Fibroblast of lung (primary cell): ENCODE measurements at regions not wholly inside any gene's neighbourhood (a gene's known extent, or its start where the extent isn't known, plus 50 kb on each side); places are given as distances from the start of the nearest gene placed in this dataset.

ENCODE experiments used
- DNase-seq, 2 donors: peaks; one replicate each; pipeline versions ENCODE4 v3.0.0 to v3.0.0-alpha.2; 2010; ENCODE audit warnings: low read depth in 2 of 2
- H2AFZ ChIP-seq: 2 replicates; pipeline ENCODE4 v1.5.1; 2012; ENCODE audit warnings: low read length, control low read depth, inconsistent platforms
- H3K27ac ChIP-seq: 2 replicates; pipeline ENCODE4 v1.5.1; 2011; ENCODE audit warnings: low read length, control low read depth; ENCODE audit not compliant: insufficient read depth
- H3K27me3 ChIP-seq: 2 replicates; pipeline ENCODE4 v1.5.1; 2011; ENCODE audit warnings: mild to moderate bottlenecking, low read length; ENCODE audit not compliant: control insufficient read depth, insufficient read depth
- H3K36me3 ChIP-seq: 2 replicates; pipeline ENCODE4 v1.5.1; 2011; ENCODE audit warnings: low read length; ENCODE audit not compliant: control insufficient read depth, insufficient read depth
- H3K4me1 ChIP-seq: 2 replicates; pipeline ENCODE4 v1.5.1; 2011; ENCODE audit warnings: low read length; ENCODE audit not compliant: control insufficient read depth, insufficient read depth; ENCODE audit errors: extremely low read depth
- H3K4me2 ChIP-seq: 2 replicates; pipeline ENCODE4 v1.5.1; 2011; ENCODE audit warnings: low read length, control low read depth; ENCODE audit not compliant: insufficient read depth; ENCODE audit errors: extremely low read depth
- H3K4me3 ChIP-seq, 4 experiments: fragments of 200-600 bp in 1 of 4; sonication (generic) in 1 of 4; replicated peaks in 1 of 4; 2 replicates each; pipeline ENCODE4 v1.5.1; 2011 to 2016; ENCODE audit warnings: low read length in 4 of 4, low read depth in 3 of 4, mild to moderate bottlenecking in 3 of 4, control low read depth in 2 of 4, inconsistent platforms in 1 of 4, mixed read lengths in 1 of 4; ENCODE audit not compliant: insufficient read depth in 1 of 4; ENCODE audit errors: control extremely low read depth in 1 of 4
- H3K79me2 ChIP-seq: 2 replicates; pipeline ENCODE4 v1.5.1; 2012; ENCODE audit warnings: mild to moderate bottlenecking, low read length, inconsistent platforms; ENCODE audit not compliant: control insufficient read depth, insufficient read depth
- H3K9ac ChIP-seq: 2 replicates; pipeline ENCODE4 v1.5.1; 2011; ENCODE audit warnings: mild to moderate bottlenecking, low read length, control low read depth; ENCODE audit not compliant: insufficient read depth
- H3K9me3 ChIP-seq: 2 replicates; pipeline ENCODE4 v1.5.1; 2012; ENCODE audit warnings: low read depth, low read length; ENCODE audit not compliant: control insufficient read depth, insufficient read depth
- H4K20me1 ChIP-seq: 2 replicates; pipeline ENCODE4 v1.5.1; 2011; ENCODE audit warnings: low read length; ENCODE audit not compliant: control insufficient read depth, insufficient read depth; ENCODE audit errors: extremely low read depth
- CTCF ChIP-seq, 2 donors: IDR thresholded peaks in 1 of 2; conservative IDR thresholded peaks in 1 of 2; 1 replicate in 1 of 2; 2 replicates in 1 of 2; pipeline ENCODE4 v1.5.1; 2011 to 2012; ENCODE audit warnings: low read length in 2 of 2, control low read depth in 1 of 2, inconsistent platforms in 1 of 2, low read depth in 1 of 2, mild to moderate bottlenecking in 1 of 2
- EZH2 ChIP-seq: IDR thresholded peaks from 2 replicates; pipeline ENCODE4 v1.5.1; 2012; ENCODE audit warnings: low read length, control low read depth, mild to moderate bottlenecking; ENCODE audit errors: missing control alignments

DNA sequence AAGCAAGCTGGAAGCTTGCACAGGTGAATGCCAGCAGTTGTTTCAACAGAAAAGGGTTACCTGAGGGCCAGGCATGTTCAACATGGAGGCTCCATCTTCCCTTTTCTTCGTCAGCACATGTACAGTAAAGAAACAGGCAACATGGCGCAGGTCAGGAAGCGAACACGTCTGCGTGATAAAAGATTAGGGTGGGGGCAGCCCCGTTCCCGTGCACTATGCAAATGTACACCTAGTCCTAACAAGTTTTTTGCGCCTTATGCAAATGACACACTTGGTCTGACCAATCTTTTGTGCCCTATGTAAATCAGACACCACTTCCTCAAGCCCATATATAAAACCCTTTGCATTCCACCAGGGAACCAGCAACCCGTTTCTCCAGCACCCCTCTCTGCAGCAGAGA is 452.1 kb upstream of the PTPRD start:
- no peaks in the 10 kb centered on the region for H3K79me2 ChIP-seq
- no peak for DNase-seq
- no peak overlapping the region for H3K9ac ChIP-seq
- H3K27me3 ChIP-seq = no peaks in the 10 kb centered on the region
- no peaks in the 10 kb centered on the region for H3K9me3 ChIP-seq
- no peak overlapping the region for H3K27ac ChIP-seq
- no peak overlapping the region for H3K4me3 ChIP-seq
- no peaks in the 10 kb centered on the region for H4K20me1 ChIP-seq
- no peak overlapping the region for H3K4me2 ChIP-seq
- H3K4me1 ChIP-seq = no peaks in the 10 kb centered on the region
- H2AFZ ChIP-seq = no peak overlapping the region
- H3K36me3 ChIP-seq = no peaks in the 10 kb centered on the region
- no peak for TF ChIP-seq EZH2
- TF ChIP-seq CTCF (conservative IDR thresholded peaks at IDR 0.05 in 1 of 2, IDR thresholded peaks at IDR 0.05 in 1 of 2; ENCODE audit: low read depth in 1 of 2, low read length in 2 of 2) = no peak

DNA sequence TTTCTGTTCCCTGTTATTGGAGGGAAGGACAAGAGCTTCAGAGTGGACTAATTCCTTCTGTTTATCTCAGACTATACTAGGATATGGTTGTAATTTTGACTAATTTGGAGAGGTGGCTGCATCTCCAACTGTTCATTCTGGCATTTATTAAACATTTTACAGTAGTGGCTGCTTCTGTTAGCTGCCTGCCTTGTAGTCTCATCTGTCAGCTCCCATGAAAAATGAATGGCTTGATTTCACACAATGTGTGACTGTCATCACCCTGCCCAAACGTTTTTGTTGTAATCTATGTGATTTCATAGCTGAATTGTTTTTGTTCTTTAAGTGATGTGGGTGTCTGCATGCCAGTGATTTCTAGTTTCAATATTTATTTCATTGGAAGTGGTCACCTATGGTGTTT is 459.4 kb upstream of the PTPRD start:
- Histone ChIP-seq H3K27ac (no peak overlapping the region), H3K4me2 (no peak overlapping the region), H3K79me2 (no peaks in the 10 kb centered on the region), H3K9me3 (no peaks in the 10 kb centered on the region), H3K4me1 (no peaks in the 10 kb centered on the region), H3K27me3 (no peaks in the 10 kb centered on the region), H4K20me1 (no peaks in the 10 kb centered on the region), H3K4me3 (no peak overlapping the region), H3K36me3 (no peaks in the 10 kb centered on the region), H3K9ac (no peak overlapping the region), H2AFZ (no peak overlapping the region)
- DNase-seq = no peak
- TF ChIP-seq EZH2 (no peak), CTCF (conservative IDR thresholded peaks at IDR 0.05 in 1 of 2, IDR thresholded peaks at IDR 0.05 in 1 of 2; ENCODE audit: low read depth in 1 of 2, low read length in 2 of 2) (no peak)

GRCh38 chr9:11086561-11086960 is 473.8 kb upstream of the PTPRD start:
- H3K27ac ChIP-seq = no peak overlapping the region
- no peaks in the 10 kb centered on the region for H3K79me2 ChIP-seq
- H3K36me3 ChIP-seq = no peaks in the 10 kb centered on the region

More at GRCh38 chr9:11086561-11086960, 473.8 kb upstream of the PTPRD start:
- no peaks in the 10 kb centered on the region for H3K27me3 ChIP-seq
- no peak overlapping the region for H3K4me3 ChIP-seq
- peak; percentile 1 to 66 for DNase-seq
- H4K20me1 ChIP-seq = no peaks in the 10 kb centered on the region
- H2AFZ ChIP-seq = no peak overlapping the region
- H3K9me3 ChIP-seq = no peaks in the 10 kb centered on the region
- no peaks in the 10 kb centered on the region for H3K4me1 ChIP-seq
- no peak overlapping the region for H3K4me2 ChIP-seq
- H3K9ac ChIP-seq = no peak overlapping the region
- TF ChIP-seq EZH2 (no peak), CTCF (conservative IDR thresholded peaks at IDR 0.05 in 1 of 2, IDR thresholded peaks at IDR 0.05 in 1 of 2; ENCODE audit: low read depth in 1 of 2, low read length in 2 of 2) (no peak)
